Activated CD4-positive, CD25-positive, alpha-beta regulatory T cell treated with anti-CD3 and anti-CD28 coated beads, Interleukin-2, amount 50 U/mL, for 24 hours (primary cell): ENCODE measurements at regions not wholly inside any gene's neighbourhood (a gene's known extent, or its start where the extent isn't known, plus 50 kb on each side); places are given as distances from the start of the nearest gene placed in this dataset.
"Not testable (repeated sequence)": the region's sequence is repeated elsewhere in the genome, so short reads cannot be mapped to it uniquely, and the experiment has no call there.

Experiments
- ATAC-seq, 2 donors: fragments of 150-1000 bp; cut with Tn5 transposase; one replicate each; pipeline ENCODE4 v1.10.0; 2021; ENCODE audit warnings: mild to moderate bottlenecking in 1 of 2, moderate library complexity in 1 of 2

GRCh38 chr3:159047361-159047760, 245.5 kb downstream of the MFSD1 start:
- ATAC-seq: no peak

DNA sequence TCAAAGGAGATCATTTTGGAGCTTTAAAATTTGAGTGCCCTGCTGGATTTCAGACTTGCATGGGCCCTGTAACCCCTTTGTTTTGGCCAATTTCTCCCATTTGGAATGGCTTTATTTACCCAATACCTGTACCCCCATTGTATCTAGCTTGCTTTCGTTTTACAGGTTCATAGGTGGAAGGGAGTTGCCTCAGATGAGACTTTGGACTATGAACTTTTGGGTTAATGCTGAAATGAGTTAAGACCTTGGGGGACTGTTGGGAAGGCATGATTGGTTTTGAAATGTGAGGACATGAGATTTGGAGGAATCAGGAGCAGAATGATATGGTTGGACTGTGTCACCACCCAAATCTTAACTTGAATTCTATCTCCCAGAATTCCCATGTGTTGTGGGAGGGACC, 250.6 kb downstream of the MFSD1 start:
- not testable (repeated sequence) for ATAC-seq

- ATAC-seq: no peak
These were observed 255.8 kb downstream of the MFSD1 start for GRCh38 chr3:159057621-159058020.

GRCh38 chr3:159058859-159059258, 257.0 kb downstream of the MFSD1 start:
- no peak for ATAC-seq

DNA sequence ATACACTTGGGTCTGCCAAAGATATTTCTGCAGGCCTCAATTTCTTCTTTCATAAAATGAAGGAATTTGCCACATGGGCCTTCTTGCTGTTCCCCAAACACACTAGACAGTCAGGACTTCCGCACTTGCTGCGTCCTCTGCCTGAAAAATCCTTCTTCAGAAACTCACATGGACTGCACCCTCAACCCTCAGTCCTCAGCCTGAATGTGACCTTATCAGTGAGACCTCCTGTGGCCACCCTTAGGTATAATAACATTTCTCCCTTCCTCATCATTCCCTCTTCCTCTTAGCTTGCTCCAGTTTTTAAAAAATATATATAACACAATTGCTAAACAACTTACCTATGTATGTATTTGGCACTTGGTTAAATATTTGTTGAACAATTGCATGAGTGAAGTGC, 257.5 kb downstream of the MFSD1 start:
- ATAC-seq: no peak

DNA sequence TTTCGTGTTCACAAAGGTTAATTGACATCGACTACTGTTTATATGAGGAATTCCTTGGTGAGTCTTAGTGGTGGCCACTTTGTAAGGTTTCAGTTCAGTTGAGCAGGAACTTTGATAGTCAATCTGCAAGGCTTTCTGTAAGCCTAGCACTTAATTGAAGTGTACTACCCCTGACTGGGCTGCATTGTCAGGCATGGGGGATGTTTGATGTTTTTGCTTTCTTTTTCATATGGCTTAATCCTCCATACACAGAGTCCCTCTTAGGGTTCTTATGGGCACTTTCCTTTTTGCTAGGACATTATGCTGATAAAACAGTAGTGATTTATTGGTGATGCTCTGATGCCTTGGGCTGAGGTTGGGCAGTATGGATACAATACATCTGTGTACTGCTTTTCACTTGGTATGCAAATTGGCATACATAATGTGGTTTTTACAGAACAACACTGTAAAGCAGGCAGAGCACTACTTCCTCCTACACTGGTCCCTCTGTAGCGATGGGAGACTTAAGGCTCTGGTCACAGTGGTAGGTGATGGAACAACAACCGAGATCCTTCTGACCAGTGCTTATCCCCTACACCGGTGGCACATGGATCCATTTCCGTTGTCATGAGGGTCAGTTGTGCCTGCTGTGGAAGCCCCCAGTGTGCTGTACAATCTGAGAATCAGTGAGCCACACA, 261.0 kb downstream of the MFSD1 start:
- ATAC-seq: no peak

DNA sequence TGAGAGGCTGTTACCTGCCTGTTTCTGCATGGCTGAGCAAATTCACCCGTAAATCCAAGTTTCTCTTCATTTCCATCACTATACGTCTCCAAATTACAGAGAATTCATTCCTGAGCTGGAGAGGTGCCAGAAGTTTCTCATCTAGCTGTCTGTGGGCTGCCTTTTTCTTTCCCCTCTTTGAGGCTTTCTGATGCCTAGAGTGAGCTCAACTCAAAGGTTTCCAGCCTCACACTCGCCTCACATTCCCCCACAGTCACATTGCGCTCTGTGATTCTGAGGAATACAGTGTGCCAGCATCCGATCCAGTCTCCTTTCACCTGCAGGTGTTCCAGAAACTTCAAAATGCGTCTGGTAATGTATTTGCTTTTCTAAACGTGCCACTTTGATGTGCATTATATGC, 267.2 kb downstream of the MFSD1 start, which contains the start of gene IQCJ:
TSS of gene IQCJ (plus strand) at position 229 of the 400 bp plus-strand sequence.
- no peak for ATAC-seq

- ATAC-seq: no peak
These were observed 268.1 kb downstream of the MFSD1 start for GRCh38 chr3:159069866-159070425.

GRCh38 chr3:159074756-159075701, 273.2 kb downstream of the MFSD1 start:
- ATAC-seq: no peak

DNA sequence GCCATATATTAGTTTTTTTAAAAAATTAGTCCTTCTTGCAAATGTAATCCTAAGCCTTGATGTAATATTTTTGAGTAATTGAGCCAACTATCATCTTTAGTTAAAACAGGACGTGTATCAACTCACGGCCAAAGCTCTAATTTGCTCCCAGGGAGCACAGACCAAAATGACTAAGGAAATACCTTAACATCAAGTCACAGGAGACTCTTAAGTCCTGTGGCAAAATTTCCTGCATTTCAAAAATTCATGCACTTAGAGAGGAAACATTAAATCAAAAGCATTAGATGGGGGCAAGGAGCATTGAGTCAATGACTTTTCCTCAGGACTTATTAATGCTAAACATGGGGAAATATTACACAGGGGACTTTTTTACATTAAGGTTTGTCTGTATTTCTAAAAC, 276.0 kb downstream of the MFSD1 start:
- ATAC-seq: no peak

- no peak for ATAC-seq
These were observed 278.4 kb downstream of the MFSD1 start for GRCh38 chr3:159080256-159080655.

- ATAC-seq: no peak
These were observed 279.0 kb downstream of the MFSD1 start for GRCh38 chr3:159080821-159081220.

GRCh38 chr3:159082519-159082918, 280.7 kb downstream of the MFSD1 start:
- no peak for ATAC-seq

GRCh38 chr3:159091936-159092335, 290.1 kb downstream of the MFSD1 start:
- no peak for ATAC-seq

GRCh38 chr3:159102001-159102400, 300.1 kb downstream of the MFSD1 start:
- no peak for ATAC-seq

DNA sequence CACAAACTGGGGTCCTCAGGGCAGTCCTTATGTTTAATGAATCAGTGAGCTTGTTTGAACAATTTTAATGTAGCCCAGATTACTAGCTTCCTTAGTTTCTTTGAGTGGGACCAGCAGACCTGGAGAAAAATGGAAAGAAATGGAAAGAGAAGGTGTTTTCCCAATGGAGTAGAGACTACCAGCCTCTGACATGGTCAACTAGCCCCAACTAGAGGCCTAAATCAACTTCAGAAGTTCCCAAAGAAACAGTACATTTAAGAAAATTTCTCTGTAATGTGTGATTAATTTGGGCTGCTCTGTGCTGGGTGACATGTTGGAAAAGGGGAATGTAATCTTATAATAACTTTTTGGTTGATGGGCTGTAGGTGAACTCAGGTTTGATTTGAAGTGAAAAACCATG, 310.9 kb downstream of the MFSD1 start:
- ATAC-seq: no peak

- no peak for ATAC-seq
These were observed 311.5 kb downstream of the MFSD1 start for GRCh38 chr3:159113221-159113875.

DNA sequence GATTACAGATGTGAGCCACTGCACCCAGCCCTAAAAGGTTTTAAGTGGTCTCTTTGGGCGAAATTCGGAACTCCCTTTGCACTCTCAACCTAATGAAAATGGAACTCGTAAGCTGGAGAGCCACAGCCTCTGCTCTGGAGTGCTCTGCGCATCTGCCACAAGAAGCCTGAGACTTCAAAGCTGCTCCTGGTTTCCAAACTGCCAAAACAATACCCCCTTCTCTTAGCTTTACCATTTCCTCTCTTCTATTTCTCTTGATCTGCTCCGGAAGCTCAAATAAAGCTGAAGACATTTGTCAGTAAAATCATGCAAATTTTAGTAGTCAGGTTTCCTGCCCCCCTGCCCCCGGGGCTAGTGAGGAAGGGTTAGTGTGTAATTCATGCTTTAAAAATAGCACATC, 312.7 kb downstream of the MFSD1 start:
- no peak for ATAC-seq

DNA sequence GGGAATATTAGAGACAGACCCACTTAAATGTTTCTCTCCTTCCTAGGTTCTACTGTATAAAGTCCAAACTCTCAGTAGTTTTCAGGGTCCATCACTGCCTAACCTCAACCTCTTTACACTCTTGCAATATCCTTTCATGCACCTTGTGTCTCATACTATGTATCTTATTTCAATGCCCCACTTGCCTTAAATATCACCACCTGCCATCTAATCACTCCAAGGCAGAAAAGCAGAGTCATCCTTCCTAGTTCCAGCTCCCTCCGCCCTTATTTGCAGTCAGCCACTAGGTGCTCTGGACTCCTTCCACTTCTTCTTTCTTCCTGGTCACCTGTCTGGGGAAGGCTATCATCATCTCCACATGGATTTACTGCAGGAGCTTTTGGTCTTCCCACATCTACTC, 322.0 kb downstream of the MFSD1 start:
- no peak for ATAC-seq

- no peak for ATAC-seq
These were observed 324.6 kb downstream of the MFSD1 start for GRCh38 chr3:159126261-159127020.

DNA sequence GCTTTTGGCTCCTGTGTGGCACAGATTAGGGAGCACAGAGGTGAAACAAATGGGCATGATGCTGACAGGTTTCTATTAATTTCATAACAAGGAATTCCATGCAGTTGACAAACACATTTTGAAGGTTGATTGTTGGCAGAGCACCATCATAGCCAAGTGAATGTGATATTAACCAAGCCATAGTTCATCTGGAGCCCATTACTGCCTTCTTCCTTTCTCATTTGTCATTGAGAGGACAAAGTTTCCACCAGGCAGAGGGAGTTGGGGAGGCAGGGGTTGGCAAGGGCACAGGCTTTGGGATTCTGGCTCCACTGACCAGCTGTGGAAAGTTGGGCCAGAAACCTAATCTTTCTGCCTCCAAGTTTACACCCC, 325.2 kb downstream of the MFSD1 start:
- no peak for ATAC-seq

GRCh38 chr3:159128628-159129027, 326.8 kb downstream of the MFSD1 start:
- ATAC-seq: no peak
